Stimulated activated naive CD8-positive, alpha-beta T cell treated with anti-CD3 and anti-CD28 coated beads, Interleukin-15, Interleukin-2, amounts not matched to agents 100 U/mL and 50 U/mL, for 24 hours (primary cell): ENCODE measurements at regions not wholly inside any gene's neighbourhood (a gene's known extent, or its start where the extent isn't known, plus 50 kb on each side); places are given as distances from the start of the nearest gene placed in this dataset.
"Not testable (repeated sequence)": the region's sequence is repeated elsewhere in the genome, so short reads cannot be mapped to it uniquely, and the experiment has no call there.

ENCODE experiments used
- ATAC-seq: fragments of 150-1000 bp; cut with Tn5 transposase; one replicate; pipeline ENCODE4 v1.10.0; 2021
- DNase-seq: peaks from one replicate; pipeline ENCODE4 v3.0.0; 2021

DNA sequence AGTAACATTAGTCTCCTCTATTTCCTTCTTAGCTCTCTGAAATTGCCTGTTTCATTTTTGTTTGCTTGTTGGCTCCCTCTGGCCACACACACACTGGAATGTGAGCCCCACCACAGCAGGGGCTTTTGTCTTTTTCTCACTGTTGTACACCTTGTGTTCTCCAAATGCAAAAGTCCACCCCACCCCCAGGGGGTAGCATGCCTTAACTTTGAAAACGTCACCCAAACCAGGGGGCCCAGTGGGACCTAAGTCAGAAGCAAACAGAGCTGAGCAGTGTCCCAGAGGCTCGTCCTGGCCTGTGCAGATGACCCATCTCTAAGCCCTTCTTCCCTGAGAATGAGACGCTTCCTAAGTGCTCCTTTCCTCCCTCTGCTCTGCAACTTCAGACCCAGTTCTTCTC lies 614.1 kb downstream of the UQCRFS1 start:
- DNase-seq: no peak
- ATAC-seq: no peak

DNA sequence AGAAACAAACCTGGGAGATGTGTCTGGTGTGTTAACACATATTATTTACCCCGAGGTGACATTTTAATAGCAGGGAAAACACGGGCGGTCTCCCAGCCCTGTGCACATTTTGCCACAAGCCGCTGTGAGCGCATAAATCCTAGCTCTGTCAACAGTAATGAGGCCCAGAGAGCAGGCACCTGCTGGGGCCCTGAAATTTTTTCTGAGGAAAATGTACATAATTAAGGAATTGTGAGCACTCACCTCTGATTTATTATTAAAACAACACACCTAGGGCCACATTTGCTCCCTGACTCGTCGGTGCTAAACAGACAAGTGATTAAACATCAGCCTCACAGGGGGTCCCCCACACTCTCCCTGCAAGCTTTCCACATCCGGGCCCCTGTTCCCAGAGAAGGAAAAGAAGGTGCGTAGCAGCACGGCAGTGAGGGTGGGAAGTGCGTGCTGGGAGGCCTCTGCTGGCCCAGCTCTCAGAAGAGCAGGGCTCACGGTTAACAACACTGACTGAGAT lies 616.3 kb downstream of the UQCRFS1 start:
- no peak for ATAC-seq
- DNase-seq: no peak

- DNase-seq (no peak), ATAC-seq (no peak)
Measured at GRCh38 chr19:28595722-28596480, 617.0 kb downstream of the UQCRFS1 start.

GRCh38 chr19:28594737-28595136 lies 618.2 kb downstream of the UQCRFS1 start:
- no peak for DNase-seq
- no peak for ATAC-seq

DNA sequence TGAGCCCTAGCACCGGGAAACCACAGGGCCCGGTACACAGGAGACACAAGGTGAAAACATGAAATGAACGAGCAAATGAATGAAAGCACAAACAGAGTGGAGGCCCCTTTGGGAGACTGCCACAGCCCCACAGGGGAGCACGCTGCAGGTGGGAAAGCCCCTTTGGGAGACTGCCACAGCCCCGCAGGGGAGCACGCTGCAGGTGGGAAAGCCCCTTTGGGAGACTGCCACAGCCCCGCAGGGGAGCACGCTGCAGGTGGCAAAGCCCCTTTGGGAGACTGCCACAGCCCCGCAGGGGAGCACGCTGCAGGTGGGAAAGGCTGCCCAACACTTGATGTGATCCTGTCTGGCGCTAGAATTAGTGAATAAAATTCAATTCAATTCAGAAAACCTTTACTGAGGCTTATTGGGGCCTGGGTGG lies 623.0 kb downstream of the UQCRFS1 start:
- ATAC-seq, DNase-seq: not testable (repeated sequence)

GRCh38 chr19:28586474-28586873 lies 626.5 kb downstream of the UQCRFS1 start:
- DNase-seq: no peak
- no peak for ATAC-seq

DNA sequence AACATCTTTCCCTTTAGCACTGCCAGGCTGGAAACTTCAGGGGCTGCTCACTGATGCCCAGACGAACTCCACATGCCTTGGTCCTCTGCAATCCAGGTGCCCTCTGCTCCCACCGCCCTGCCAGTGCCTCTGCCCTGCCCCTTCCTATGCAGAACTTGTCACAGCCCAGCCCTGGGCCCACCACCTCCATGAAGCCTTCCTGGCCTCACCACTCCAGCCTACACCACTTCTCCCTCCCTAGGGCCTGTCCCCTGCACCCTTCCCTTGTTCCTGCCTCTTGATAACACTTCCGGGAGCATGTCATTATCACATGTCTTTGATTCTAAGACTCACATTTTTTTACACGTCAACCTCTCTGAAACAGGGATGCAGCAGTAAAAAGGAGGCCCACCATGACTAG lies 627.2 kb downstream of the UQCRFS1 start:
- ATAC-seq: no peak

GRCh38 chr19:28583713-28584112 lies 629.2 kb downstream of the UQCRFS1 start:
- no peak for ATAC-seq
- no peak for DNase-seq

More for the DNA sequence above, 627.2 kb downstream of the UQCRFS1 start:
- DNase-seq: no peak

- DNase-seq (no peak), ATAC-seq (no peak)
Measured at GRCh38 chr19:28583242-28583641, 629.7 kb downstream of the UQCRFS1 start.

DNA sequence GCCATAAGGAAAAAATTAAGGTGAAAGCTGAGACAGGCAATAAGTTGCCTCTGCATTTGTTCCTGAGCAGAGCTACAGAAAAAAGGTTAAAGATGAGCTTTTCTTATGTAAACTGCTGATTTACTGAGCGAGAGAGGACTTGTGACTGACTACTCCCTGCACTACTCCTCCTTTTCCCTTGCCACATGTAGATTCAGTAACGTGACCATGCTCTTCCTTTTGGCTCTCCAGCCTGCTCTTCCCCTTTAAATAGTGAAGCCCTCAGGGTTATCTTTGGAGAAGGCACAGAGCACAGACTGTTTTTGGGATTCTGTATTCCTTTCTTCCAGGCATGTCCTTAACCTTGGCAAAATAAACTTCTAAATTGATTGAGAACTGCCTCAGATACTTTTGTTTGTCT lies 630.2 kb downstream of the UQCRFS1 start:
- ATAC-seq: no peak
- no peak for DNase-seq

- ATAC-seq (no peak), DNase-seq (no peak)
Measured at GRCh38 chr19:28582344-28582743, 630.6 kb downstream of the UQCRFS1 start.

GRCh38 chr19:28581468-28581770 lies 631.5 kb downstream of the UQCRFS1 start:
- DNase-seq (no peak), ATAC-seq (no peak)

DNA sequence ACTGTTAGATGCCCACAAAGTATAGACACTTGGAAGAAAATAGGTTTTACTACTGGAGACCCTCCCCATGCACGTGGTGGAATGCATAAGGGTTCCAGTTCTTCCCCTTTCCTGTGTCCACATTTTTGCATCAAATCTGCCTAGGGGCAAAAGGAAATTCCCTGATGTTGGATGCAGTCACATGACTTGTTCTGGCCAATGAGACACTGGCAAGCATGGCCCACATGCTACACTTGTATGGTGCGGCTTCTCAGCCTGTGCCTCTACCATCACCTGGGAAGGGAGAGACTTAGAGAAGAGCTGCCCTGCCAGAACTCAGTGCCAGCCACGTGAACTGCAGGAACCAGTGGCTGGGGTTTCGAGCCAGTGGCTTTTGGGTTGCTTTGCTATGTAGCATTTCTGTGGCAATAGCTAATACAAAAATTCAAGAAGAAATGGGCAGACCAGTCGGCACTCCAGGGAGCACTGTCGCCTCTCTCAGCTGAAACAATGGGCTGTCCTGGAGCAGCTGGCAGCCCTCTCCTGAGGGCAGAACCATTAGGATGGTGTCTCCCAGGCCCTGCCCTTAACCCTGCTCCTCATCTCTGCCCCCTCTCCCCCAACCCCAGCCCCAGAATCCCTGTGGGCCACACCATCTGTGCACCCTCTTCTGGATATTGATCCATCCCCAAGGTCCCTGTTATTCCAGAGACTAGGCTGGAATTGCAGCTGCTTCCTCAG lies 634.0 kb downstream of the UQCRFS1 start:
- ATAC-seq (no peak), DNase-seq (no peak)

- ATAC-seq (no peak), DNase-seq (no peak)
Measured at GRCh38 chr19:28578208-28578607, 634.7 kb downstream of the UQCRFS1 start.

DNA sequence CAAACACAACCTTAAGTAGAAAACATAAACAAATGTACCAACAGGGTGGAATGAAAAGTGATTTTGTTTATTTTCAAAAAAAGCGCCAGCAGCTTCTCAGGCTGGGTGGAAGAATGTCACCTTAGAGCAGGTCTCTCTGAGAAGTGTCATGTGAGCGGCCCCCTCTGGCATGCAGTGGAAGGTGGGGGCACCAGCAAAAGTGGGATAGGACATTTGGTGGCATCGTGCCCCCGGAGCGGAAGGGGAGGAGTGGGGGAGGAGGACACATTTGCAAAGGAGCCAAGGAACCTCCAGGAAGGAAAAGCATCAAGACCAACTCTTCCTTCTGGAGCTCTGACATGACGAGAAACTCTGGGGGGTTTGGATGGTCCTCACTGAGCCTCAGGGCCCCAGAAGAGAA lies 635.3 kb downstream of the UQCRFS1 start:
- DNase-seq: no peak
- ATAC-seq: no peak

DNA sequence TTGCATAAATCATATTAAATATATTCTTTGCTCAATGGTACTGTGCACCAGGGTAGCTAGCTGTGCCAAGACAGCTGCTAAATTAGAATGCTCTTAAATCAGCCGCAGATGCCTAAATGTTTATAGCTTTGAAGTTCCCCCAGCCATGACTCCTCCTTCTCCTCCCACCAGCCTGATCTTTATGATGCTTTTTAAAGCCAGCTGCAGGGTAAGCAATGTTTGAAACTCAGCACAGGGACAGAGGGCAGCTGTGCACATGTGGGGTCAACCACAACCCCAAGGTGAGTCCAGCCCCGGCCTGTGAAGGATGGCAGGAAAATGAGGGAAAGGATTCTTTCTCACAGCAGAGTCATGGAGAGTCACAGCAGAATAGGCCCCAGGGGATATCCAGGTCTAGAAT lies 635.7 kb downstream of the UQCRFS1 start:
- ATAC-seq (no peak), DNase-seq (no peak)

GRCh38 chr19:28575816-28576215 lies 637.1 kb downstream of the UQCRFS1 start:
- ATAC-seq (no peak), DNase-seq (no peak)

GRCh38 chr19:28575312-28575711 lies 637.6 kb downstream of the UQCRFS1 start:
- DNase-seq: not testable (repeated sequence)

GRCh38 chr19:28574212-28574611 lies 638.7 kb downstream of the UQCRFS1 start:
- no peak for ATAC-seq
- DNase-seq: no peak

More at GRCh38 chr19:28575312-28575711, 637.6 kb downstream of the UQCRFS1 start:
- ATAC-seq: not testable (repeated sequence)

DNA sequence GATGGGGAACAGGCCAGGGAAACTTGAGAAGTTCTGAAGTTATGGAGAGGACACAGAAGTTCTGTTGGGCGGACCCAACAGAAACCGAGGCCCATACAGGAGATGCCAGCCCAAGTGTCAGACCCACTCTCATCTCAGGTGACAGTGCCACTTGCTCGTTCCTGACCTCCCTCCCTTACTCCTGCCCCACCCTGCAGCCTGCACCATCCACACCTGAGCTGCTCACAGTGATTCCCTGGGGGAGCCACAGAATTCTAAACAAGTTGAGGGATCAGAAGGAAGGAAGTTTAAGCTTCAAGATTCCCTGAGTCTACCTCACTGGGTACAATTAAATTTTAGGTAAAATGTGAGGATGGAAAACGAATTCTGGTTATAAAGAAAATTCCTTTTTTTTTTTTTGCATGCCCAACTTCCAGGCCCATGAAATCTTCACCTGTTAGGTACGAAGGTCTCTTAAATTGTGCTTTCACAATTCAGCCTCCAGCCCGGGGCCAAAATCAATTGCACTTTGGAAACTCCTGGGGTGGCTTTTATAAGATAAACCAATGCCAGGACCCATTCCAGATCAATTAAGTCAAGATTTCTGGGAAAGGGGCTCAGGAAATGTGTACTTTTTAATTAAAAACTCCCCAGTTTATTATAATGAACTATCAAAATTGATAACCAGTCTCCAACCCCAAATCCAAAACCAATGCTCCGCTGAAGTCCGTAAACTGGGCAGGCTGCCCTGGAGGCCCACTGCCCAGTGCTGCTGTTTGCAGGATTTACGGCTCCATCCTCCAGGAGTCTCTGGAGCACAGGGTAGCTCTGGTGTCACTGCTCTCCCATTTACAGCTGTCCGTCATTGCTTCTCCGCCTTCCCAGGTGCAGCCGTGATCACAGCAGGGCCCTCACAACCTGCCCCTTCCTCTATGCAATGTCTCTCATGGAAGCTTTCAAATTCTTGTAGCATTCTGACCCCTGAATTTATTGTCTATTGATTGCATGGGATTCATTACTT lies 643.5 kb downstream of the UQCRFS1 start:
- DNase-seq (no peak), ATAC-seq (no peak)

DNA sequence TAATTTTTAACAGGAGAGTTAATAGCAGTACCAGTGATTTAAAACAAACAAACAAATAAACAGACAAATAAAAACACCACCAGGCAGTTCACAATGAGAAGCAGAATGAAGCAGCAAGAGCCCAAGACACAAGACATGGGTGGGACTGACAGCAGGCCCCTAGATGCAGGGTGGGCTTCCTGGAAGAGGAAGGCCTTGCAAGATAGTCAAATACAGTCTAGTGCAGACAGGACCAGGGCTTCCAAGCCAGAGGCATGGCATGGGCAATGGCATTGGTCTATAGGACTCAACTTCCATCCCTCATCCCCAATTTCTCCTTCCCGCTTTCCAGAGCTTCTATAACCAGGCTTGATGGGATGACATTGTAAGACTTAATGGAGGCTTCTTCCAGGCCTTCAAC lies 645.1 kb downstream of the UQCRFS1 start:
- ATAC-seq: no peak

More for the DNA sequence above, 645.1 kb downstream of the UQCRFS1 start:
- no peak for DNase-seq
